Ascending aorta (tissue), 2 donors: ENCODE measurements at regions not wholly inside any gene's neighbourhood (a gene's known extent, or its start where the extent isn't known, plus 50 kb on each side); places are given as distances from the start of the nearest gene placed in this dataset.

Experiments
- DNase-seq, 2 donors: peaks; one replicate each; pipeline ENCODE4 v3.0.0-alpha.2; 2019; ENCODE audit warnings: low spot score in 2 of 2
- H3K27ac ChIP-seq, 2 donors: fragments of 200-600 bp; sonication (generic); one replicate each; pipeline ENCODE4 v1.5.1; 2016 to 2017; ENCODE audit warnings: mild to moderate bottlenecking in 1 of 2
- H3K27me3 ChIP-seq: fragments of 200-600 bp; sonication (generic); one replicate; pipeline ENCODE4 v1.5.1; 2017
- H3K36me3 ChIP-seq, 2 donors: fragments of 200-600 bp; sonication (generic); one replicate each; pipeline ENCODE4 v1.5.1; 2016
- H3K4me1 ChIP-seq, 2 donors: fragments of 200-600 bp; sonication (generic); one replicate each; pipeline ENCODE4 v1.5.1; 2016 to 2017; ENCODE audit warnings: mild to moderate bottlenecking in 1 of 2
- H3K4me3 ChIP-seq, 2 donors: fragments of 200-600 bp; sonication (generic); one replicate each; pipeline ENCODE4 v1.5.1; 2016 to 2017; ENCODE audit warnings: mild to moderate bottlenecking in 1 of 2
- H3K9me3 ChIP-seq, 2 donors: fragments of 200-600 bp; sonication (generic); one replicate each; pipeline ENCODE4 v1.5.1; 2016
- CTCF ChIP-seq, 3 experiments: fragments of 200-600 bp in 2 of 3; fragments of 450-650 bp in 1 of 3; sonication (generic) in 2 of 3; IDR thresholded peaks; one replicate each; pipeline ENCODE4 v1.5.1; 2016 to 2019; ENCODE audit warnings: antibody characterized with exemption in 3 of 3, mild to moderate bottlenecking in 1 of 3, moderate library complexity in 1 of 3
- intact Hi-C: fragments of 100-400 bp; cut with DNase I; formaldehyde crosslinking; loops from one replicate; pipeline ENCODE4 v1.15.1; 2023

DNA sequence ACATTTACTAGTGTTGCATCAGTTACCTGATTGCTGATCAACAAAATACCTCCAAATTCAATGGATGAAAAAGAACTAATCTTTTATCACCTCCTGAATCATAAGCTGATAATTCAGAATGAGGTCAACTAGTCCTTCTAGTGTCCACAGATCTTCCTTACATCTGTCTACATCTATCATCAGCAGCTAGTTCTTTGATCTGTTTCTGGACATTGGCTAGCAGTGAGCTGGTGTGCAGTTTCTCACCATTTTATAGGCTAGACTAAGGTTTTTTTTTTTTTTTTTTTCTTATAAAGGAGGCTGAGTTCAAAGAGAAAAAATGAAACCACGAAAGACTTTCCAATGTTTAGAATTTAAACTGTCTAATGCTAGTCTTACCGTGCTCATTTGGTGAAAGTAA, 534.3 kb upstream of the ST8SIA4 start:
- DNase-seq: no peak
- Histone ChIP-seq H3K9me3 (no peaks in the 10 kb centered on the region), H3K4me1 (no peaks in the 10 kb centered on the region), H3K36me3 (no peaks in the 10 kb centered on the region), H3K4me3 (no peak overlapping the region), H3K27me3 (no peaks in the 10 kb centered on the region), H3K27ac (no peak overlapping the region)
- intact Hi-C loops: no loop called here
- TF ChIP-seq CTCF (IDR thresholded peaks at IDR 0.05): no peak

DNA sequence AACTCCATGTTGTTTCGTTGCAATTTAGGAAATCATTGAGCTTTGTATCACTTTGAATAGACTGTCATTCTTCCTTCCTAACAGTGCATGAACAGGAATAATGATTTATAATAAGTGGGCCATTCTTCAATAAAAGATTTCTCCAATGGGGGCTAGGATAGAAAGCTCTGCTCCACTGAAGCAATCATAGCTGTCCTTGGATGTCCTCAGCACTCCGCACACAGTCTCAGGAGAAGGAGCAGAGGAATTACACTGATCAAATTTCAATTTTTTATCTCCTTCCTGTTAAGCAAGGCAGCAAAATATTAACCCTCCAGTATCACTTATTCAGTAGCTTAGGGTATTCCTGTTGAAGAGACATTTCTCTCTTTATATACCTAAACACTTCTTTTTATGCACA, 532.7 kb upstream of the ST8SIA4 start:
- intact Hi-C loops: no loop called here
- no peaks in the 10 kb centered on the region for H3K9me3 ChIP-seq
- no peaks in the 10 kb centered on the region for H3K4me1 ChIP-seq
- no peak overlapping the region for H3K27ac ChIP-seq
- TF ChIP-seq CTCF (IDR thresholded peaks at IDR 0.05): no peak
- H3K4me3 ChIP-seq: no peak overlapping the region
- H3K36me3 ChIP-seq: no peaks in the 10 kb centered on the region
- DNase-seq: no peak
- no peaks in the 10 kb centered on the region for H3K27me3 ChIP-seq

DNA sequence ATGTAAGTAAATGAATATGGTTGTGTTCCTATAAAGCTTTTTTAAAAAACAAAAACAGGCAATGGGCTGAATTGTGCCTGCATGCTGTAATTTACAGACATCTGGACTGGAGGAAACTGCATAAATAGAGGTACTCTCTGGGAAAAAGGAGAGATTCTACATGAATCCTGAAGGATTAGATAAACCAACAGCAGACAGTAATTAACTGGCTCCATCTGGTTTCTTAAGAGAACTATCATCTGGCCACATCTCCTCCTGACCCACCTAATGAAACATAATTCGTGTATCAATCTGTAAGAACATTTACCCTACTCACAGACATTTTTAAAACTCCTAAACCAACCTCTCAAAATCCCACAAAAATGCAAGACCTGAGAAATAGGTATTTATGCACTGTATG, 528.1 kb upstream of the ST8SIA4 start:
- Histone ChIP-seq H3K9me3 (no peaks in the 10 kb centered on the region), H3K4me3 (no peak overlapping the region), H3K27me3 (no peaks in the 10 kb centered on the region), H3K27ac (no peak overlapping the region), H3K4me1 (no peaks in the 10 kb centered on the region), H3K36me3 (no peaks in the 10 kb centered on the region)
- intact Hi-C loops: no loop called here
- TF ChIP-seq CTCF (IDR thresholded peaks at IDR 0.05): no peak
- no peak for DNase-seq

DNA sequence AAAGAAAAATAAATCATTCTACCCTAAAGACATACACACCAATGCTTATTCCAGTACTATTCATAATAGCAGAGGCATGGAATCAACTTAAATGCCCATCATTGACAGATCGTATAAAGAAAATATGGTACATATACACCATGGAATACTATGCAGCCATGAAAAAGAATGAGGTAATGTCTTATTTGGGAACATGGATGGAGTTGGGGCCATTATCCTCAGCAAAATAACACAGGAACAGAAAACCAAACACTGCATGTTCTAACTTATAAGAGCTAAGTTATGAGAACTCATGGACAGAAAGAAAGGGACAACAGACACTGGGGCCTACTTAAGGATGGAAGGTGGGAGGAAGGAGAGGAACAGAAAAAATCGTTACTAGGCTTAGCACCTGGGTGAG, 527.5 kb upstream of the ST8SIA4 start:
- H3K27ac ChIP-seq: no peak overlapping the region
- TF ChIP-seq CTCF (IDR thresholded peaks at IDR 0.05): no peak
- intact Hi-C loops: no loop called here
- DNase-seq: no peak
- no peak overlapping the region for H3K4me3 ChIP-seq
- H3K4me1 ChIP-seq: no peaks in the 10 kb centered on the region
- H3K36me3 ChIP-seq: no peaks in the 10 kb centered on the region
- no peaks in the 10 kb centered on the region for H3K27me3 ChIP-seq
- no peaks in the 10 kb centered on the region for H3K9me3 ChIP-seq

- Histone ChIP-seq H3K27me3 (no peaks in the 10 kb centered on the region), H3K4me3 (no peak overlapping the region), H3K9me3 (no peaks in the 10 kb centered on the region), H3K4me1 (no peaks in the 10 kb centered on the region), H3K27ac (no peak overlapping the region), H3K36me3 (no peaks in the 10 kb centered on the region)
- TF ChIP-seq CTCF (IDR thresholded peaks at IDR 0.05): no peak
- intact Hi-C loops: loop anchor here (10.0 kb wide), 1 partner anchor 456 kb away; no protein-coding TSS in a partner anchor
- DNase-seq: no peak
Measured at GRCh38 chr5:101429241-101429640, 526.2 kb upstream of the ST8SIA4 start.

GRCh38 chr5:101425339-101425859, 522.3 kb upstream of the ST8SIA4 start:
- Histone ChIP-seq H3K27ac (peak overlapping the region; percentile 9 to 19), H3K4me3 (no peak overlapping the region), H3K27me3 (no peaks in the 10 kb centered on the region), H3K4me1 (no peaks in the 10 kb centered on the region), H3K36me3 (no peaks in the 10 kb centered on the region), H3K9me3 (no peaks in the 10 kb centered on the region)
- intact Hi-C loops: loop anchor here (10.0 kb wide), 1 partner anchor 459 kb away; no protein-coding TSS in a partner anchor
- no peak for DNase-seq
- no peak for TF ChIP-seq CTCF (IDR thresholded peaks at IDR 0.05)
